ENCODE measurements at regions not wholly inside any gene's neighbourhood (a gene's known extent, or its start where the extent isn't known, plus 50 kb on each side); places are given as distances from the start of the nearest gene placed in this dataset.

GRCh38 chr15:70149667-70150404, 52.1 kb upstream of the TLE3 start:
- Histone ChIP-seq H3K27ac (replicated peaks) (no peak overlapping the region), H3K27me3 (ENCODE audit: insufficient read depth, poor library complexity, severe bottlenecking) (no peaks in the 10 kb centered on the region), H3K4me3 (replicated peaks; ENCODE audit: insufficient read depth, low read length) (no peak overlapping the region)
- TF ChIP-seq CTCF (IDR thresholded peaks at IDR 0.05; ENCODE audit: insufficient read depth, low read length) = no peak
- no peak for TF ChIP-seq SPI1 (IDR thresholded peaks at IDR 0.05; ENCODE audit: borderline replicate concordance, low read depth)
- TF ChIP-seq POLR2AphosphoS5 (IDR thresholded peaks at IDR 0.05; ENCODE audit: low read depth) = no peak
- no peak for TF ChIP-seq GABPA (IDR thresholded peaks at IDR 0.05; ENCODE audit: low read depth)
- TF ChIP-seq REST (IDR thresholded peaks at IDR 0.05; ENCODE audit: insufficient replicate concordance, low read depth) = no peak
- no peak for DNase-seq (ENCODE audit: low read depth in 1 of 2, low spot score in 1 of 2)

- Histone ChIP-seq H3K27ac (replicated peaks) (no peak overlapping the region), H3K27me3 (ENCODE audit: insufficient read depth, poor library complexity, severe bottlenecking) (no peaks in the 10 kb centered on the region), H3K4me3 (replicated peaks; ENCODE audit: insufficient read depth, low read length) (no peak overlapping the region)
- TF ChIP-seq GABPA (IDR thresholded peaks at IDR 0.05; ENCODE audit: low read depth) (no peak), REST (IDR thresholded peaks at IDR 0.05; ENCODE audit: insufficient replicate concordance, low read depth) (no peak), SPI1 (IDR thresholded peaks at IDR 0.05; ENCODE audit: borderline replicate concordance, low read depth) (no peak), POLR2AphosphoS5 (IDR thresholded peaks at IDR 0.05; ENCODE audit: low read depth) (no peak), CTCF (IDR thresholded peaks at IDR 0.05; ENCODE audit: insufficient read depth, low read length) (no peak)
- no peak for DNase-seq (ENCODE audit: low read depth in 1 of 2, low spot score in 1 of 2)
Measured at GRCh38 chr15:70147778-70148177, 50.1 kb upstream of the TLE3 start.
